CD1c-positive myeloid dendritic cell (primary cell): ENCODE measurements at regions not wholly inside any gene's neighbourhood (a gene's known extent, or its start where the extent isn't known, plus 50 kb on each side); places are given as distances from the start of the nearest gene placed in this dataset.
"Not testable (repeated sequence)": the region's sequence is repeated elsewhere in the genome, so short reads cannot be mapped to it uniquely, and the experiment has no call there.

Source experiments
- DNase-seq: peaks from one replicate; pipeline ENCODE4 v3.0.0-alpha.2; 2016; ENCODE audit errors: extremely low spot score

DNA sequence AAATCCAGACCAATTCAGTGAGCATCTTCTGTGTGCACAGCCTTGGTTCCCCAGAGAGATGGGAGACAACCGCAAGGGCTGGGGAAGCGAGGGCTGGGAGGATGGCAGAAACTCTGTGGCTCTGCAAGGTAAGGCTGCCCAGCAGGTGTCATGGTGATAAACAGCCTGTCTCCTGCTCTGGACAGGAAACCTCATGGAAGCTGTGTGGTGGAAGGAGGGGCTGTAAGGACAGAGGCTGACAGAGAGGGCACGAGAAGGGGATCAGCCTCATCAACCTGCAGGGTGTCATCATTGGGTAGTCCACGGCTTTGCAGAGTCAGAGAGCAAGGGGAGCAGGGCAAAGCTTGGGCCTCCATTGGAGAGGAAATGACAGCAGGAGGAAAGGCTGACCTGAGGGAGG, 138.4 kb upstream of the CADM1 start:
- no peak for DNase-seq

DNA sequence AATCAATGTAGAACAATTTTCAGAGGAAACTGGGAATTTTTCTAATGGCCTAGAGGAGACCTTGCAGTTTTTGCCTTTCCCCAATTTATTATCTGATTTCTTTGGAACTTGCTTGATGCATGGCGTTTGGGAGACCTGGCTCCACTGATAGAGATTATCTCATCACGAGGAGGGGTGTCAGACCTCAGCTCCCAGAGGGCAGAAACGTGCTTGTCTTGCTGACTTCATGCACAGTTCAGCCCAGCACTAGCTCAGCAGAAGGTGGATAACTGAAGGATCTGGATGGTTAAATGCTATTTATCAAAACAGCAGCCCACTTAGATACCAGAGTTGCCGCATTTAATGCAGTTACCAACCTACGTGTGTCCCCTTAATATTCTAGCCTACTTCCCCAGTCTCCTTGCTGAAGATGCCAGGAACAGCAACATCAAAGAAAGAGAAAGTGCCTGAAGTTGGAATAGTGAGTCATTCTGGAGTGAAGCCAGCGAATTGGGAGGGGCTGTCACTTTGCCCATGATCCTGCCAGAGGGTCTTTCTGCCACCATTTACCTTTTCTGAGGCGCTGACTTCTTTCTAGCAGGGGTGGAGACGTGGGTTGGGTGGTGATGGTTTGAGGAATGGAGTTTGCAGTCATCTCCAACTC, 133.5 kb upstream of the CADM1 start:
- DNase-seq: no peak

DNA sequence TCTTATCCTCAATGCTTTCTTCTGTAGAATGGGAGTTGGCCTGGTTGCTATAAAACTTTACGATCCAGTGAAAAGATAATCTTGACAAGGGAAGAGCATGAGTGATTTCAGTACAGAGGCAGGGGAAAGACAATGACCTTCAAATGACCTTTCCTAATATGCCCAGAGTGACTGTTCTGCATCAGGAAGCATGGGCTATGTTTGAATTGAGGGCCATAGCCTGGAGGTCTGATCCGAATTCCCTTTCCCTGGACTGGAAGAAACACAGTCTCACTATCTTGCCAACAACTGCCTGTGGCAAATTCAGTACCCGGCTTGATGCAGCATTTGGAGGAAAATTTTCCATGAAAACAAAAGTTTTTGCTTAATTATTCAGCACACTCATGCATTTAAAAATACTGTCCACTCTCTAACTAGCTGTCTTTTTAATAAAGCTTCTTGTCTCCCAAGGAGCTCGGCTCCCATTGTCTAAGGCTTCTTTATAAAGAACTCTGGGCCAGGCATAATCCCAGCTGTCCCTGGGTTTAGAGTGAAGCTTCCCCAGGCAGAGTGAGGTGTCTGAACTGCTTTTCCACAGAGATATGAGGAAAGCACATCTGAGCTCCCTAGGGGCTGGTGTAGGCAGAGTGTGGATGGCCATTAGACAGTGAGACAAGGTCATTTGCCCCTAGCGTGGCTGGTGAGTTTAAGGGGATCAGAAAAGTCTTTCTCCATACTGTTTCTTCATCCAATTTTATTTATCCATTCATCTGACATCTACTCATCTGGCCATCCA, 132.7 kb upstream of the CADM1 start:
- no peak for DNase-seq

DNA sequence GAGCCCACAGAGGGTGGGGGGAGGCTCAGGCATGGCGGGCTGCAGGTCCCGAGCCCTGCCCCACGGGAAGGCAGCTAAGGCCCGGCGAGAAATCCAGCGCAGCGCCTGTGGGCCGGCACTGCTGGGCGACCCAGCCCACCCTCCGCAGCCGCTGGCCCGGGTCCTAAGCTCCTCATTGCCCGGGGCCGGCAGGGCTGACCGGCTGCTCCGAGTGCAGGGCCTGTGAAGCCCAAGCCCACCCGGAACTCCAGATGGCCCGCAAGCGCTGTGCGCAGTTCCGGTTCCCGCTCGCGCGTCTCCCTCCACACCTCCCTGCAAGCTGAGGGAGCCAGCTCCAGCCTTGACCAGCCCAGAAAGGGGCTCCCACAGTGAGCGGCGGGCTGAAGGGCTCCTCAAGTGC, 129.8 kb upstream of the CADM1 start:
- DNase-seq: not testable (repeated sequence)

DNA sequence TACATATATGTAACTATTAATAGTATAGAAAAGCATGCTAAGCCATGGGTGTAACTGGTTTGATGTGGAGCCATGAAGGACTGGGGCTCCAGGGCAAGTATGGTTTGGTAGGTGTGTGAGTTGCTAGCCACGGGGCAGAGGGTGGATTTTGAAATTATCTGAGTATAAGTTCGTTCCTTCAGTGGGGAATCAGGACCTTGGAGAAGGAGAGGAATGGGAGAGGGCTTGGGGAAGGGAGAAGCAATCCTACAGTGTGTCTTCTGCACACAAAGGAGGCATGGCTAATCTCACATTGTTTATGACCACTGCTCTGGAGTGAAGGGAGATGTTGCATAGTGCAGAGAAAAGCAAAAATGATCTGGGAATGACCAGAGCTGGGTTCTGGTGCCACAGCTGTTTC, 127.8 kb upstream of the CADM1 start:
- no peak for DNase-seq

DNA sequence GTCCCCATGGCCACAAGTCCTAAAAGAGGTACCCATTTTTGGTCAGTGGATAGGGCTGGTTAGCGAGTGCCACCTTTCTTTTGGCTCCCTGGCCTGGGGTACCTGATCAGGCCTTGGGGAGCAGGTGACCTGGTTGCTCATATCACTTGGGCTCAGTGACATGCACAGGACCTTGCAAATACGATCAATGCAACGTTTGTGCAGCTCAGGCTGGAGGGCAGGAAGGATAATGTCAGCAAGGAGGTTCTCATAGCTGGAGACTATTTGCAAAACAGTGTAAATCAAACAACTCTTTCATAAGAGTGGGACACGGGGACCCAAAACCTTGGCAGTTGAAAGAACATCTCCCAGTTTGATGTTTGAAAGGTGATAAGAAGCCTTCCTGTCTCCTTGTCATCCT, 127.4 kb upstream of the CADM1 start:
- no peak for DNase-seq

DNA sequence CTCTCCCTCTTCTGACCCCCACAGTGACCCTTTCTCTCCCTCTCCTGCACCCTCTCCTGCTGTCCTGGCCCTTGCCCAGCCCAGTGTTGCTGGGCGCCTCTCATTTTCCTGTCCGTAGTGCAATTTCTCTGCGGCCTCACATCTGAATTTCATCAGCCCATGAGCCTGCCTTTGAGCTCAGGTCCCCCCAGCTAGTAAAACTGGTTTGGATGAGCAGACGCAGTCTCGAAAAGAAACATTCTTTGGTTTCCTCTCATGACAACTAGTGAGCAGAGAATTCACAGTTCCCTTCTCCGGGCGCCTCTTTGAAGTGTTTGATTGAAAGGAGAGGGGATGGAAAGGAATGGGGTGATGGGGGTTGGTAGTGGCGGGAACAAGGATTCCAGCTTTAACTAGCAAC, 126.0 kb upstream of the CADM1 start:
- DNase-seq: no peak

DNA sequence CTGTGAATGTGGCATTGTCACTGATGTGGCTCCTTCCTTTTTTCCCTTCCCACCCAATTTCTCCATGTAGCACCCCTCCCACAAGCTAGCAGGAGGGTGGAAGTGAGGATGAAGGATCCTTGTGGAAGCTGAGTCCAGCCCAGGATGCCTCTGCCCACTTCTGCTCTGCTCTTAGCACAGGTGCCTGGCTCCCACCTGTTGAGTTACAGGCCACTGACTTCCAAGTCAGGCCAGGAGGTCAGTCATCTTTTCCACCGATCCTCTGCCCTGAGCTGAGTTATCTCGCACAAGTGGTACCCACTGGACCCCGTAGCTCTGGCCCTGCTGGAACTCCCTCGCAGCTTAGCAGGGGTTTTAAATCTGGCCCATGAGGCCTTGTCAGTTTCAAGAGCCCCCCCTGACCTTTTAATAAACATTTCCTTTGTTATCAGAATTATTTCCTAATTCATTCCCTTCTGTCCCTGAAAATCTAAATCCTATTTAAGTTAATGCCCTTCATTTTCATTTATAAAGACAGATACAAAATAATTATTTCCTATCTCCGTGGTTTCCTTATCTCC, 125.3 kb upstream of the CADM1 start:
- no peak for DNase-seq

DNA sequence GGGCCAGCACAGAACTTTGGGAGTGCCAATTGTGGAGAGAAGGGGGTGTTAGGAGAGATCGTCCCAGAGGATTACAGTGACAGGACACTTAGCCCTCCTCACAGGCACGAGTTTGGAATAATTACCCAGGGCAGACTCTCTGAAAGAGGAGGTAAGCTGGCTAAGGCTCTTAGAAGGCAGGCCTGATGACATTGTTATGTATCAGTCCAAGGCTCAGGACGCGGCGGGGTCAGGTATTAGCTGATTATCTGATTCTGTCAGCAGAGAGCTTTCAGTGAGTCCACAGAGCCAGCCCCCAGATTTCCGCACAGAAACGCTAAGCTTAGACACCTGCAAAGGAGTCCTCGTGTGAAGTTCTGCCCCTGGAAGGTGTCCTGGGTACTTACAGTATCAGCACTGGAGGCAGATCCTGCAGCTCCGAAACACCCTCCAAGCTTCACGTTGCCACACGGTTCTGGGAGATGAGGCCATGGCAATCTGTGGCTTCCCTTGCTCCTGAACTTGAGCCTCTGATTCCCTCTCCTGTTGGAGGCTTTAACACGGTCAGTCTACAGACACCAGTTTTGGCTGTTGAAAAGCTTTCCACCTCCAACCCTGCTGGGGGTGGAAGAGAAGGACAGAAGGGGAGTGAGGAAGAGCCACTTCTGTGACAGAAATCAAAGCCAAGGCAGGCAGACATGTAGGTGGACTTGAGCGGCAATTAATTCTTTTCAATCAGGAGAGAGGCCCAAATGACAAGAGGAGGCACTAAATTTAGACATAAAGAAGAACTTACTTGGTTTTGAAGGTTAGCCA, 123.6 kb upstream of the CADM1 start:
- DNase-seq: no peak

DNA sequence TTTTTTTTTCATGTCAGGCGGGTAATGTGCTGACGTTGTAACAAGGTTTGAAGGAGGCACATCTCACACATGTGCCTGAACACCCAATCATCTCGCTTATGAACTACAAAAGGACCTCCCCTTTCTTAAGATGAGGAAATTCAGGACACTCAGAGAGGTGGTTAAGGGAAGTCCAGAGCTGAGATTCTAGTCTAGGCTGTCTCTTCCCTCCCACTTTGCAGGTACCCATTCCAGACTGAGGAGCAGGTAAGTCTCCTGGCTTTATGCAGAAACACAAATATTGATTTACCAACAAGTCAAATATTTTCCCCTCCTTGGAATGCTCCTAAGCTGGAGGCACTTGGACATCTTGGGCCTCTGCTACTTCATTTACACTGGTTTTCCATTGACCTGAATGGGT, 122.9 kb upstream of the CADM1 start:
- no peak for DNase-seq

DNA sequence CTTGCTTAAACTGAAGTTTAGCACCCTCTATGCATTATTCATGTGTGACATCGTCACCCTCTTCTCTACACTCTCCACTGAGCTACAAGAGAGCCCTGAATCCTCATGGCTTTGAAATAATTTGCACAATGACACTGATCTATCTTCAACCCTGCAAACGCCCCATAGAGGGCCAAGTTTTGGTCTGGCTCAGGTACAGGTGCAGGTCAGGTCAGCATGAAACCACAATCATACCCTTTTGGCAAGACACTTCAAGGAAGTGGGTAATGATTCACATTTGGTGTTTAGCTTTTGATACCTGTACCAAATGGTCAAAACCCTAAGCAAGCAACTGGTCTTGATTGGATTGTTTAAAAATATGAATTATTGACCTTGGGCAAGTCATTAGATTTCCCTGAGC, 122.2 kb upstream of the CADM1 start:
- DNase-seq: no peak

DNA sequence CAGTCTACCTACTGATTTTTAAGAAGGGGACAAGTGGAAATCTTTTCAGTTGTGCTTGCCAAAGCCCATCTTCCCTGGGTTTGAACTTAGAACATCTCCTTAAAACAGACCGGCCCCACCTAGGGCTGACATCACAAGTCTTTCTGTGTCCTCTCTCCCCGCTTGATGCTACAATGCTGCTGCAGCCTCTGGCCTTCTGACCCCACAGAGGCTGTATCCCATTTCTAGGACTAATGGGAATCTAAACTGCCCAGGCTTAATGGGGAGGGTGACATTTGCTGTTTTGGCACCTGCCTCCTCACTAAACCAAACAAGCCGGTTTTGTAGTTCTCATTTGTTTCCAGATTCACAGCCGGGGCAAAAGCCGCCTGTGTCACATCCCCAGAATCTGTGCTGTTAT, 121.3 kb upstream of the CADM1 start:
- DNase-seq: no peak

DNA sequence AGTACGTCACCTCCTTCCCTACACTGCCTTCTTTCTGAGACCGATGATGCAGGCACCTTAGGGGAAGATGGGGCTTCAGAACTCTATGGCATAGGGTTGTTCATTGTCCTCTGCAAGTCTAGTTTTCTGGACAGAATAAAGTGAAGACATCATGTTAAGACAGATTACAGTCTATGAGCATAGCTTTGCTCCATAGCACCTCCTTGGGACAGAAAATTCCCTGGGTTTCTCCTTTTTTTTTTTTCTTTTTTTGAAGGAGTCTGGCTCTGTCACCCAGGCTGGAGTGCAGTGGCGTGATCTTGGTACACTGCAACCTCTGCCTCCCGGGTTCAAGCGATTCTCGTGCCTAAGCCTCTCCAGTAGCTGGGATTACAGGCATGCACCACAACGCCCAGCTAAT, 119.8 kb upstream of the CADM1 start:
- DNase-seq: no peak

DNA sequence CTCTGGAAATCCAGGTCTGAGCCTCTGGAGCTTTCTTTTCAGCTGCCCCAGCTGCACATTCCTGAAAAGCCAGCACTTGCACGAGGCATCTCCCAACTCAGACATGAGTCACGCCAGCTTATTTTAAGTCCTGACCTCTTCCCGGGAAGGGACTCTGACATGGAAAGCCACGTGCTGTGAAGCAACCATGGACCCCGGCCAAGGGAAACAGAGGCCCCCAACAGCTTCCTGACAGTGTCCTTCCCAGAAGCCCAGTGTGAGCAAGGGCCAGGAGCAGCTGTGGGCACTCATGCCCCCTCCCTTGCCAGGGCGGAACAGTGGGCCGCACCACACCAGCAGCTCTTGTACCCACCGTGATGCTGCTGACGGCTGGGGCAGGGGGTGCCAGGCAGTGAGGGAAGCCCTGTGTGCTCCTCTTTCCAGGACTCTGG, 118.8 kb upstream of the CADM1 start:
- DNase-seq: no peak

DNA sequence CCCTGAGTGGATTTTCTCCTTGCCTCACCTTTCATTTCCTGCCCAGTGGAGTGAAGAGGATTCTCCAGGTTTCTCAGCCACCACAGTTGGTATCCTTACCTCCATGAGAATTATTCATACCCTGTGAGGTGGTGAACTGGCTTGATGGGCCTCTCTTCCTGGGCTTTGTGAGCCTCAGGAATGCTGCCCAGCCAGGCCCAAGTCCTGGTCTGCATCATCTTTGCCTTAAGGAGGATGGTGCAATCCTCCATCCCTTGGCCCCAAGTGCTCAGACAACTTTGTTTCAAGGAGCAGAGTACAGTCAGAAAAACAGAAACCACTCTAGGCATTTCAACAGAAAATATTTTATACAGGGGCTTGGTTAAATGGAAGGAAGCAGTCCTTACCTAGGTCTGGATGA, 114.2 kb upstream of the CADM1 start:
- DNase-seq: no peak

DNA sequence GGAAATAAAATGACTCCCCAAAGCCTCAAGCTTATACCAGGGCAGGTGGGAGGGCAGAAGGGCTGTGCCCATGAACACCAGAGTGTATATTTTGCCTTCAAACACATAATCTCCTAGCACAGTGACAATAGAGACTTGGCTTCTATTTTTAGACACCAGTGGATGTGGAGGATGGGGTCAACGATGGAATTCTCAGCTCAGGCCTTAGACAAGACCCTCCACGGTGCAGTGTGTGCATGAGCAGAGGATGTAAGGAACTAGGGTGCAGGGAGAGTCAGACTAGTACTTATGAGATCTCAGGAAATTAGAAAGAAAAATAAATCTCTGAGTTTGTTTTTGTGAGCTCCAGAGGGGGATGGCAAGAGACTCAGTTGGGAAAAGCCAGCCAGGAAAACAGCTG, 113.6 kb upstream of the CADM1 start:
- DNase-seq: no peak

DNA sequence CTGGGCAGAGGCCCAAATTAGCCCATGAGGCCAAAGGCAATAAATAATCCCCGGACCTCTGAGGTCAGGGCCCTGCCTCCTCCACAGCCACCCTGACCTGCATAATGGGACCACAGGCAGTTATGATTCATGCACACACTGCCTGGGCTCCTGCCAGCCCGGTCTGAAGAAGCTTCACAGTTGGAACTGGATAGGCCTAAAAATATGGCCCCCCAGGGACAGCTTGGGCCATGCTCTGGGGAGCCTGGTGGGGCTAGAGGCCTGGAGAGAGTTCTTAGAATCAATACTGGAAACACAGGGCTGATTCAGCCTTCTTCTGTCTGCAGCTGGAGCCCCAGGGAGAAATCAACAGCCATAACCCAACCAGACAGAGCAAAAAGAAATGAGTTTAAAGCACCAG, 112.8 kb upstream of the CADM1 start:
- DNase-seq: no peak

DNA sequence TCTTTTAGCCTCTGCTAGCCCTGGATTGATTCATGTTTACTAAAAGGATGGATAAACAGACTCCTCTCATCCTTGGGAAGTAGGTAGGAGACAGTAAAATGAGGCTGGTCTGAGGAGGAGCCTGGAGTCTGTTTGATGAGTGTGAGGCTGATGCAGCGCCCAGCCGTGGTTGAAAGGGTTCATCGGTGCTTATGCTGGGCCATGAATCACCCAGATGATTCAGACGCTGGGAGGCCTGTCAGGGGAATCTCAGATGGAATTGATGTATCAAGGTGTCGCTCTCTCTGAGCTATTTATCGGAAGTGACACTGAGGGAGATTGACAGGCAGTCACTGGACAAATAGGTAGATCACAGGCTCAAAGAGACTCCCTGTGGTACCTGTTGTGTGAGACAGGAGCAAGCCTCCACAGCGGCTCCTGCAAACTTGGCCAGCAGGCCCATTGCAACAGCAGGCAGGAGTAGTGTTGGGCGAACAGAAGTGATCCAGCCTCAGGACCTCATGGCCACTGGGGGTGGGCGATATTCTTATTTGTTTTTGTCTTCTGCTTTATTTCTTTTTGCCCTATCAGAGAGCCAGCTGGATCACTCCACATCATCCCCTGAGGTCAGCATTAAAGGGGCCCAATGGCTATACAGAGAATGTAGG, 109.9 kb upstream of the CADM1 start:
- no peak for DNase-seq

DNA sequence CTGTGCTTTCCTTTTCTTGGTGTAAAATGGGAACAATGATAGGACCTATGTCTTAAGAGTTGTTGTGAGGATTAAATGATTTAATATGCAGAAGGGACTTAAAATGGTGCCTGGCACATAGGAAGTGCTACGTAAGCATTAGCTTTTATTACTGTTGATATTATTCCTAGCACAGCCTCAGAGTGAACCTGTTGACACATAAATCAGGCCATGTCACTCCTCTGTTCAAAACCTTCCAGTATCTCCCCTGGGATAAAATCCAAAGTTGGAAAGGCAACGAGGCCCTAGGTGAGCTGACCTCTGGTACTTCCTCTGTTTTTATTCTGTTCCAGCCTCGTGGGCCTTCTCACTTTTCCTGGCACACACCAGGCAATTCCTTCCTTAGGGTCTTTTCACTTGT, 108.8 kb upstream of the CADM1 start:
- no peak for DNase-seq

DNA sequence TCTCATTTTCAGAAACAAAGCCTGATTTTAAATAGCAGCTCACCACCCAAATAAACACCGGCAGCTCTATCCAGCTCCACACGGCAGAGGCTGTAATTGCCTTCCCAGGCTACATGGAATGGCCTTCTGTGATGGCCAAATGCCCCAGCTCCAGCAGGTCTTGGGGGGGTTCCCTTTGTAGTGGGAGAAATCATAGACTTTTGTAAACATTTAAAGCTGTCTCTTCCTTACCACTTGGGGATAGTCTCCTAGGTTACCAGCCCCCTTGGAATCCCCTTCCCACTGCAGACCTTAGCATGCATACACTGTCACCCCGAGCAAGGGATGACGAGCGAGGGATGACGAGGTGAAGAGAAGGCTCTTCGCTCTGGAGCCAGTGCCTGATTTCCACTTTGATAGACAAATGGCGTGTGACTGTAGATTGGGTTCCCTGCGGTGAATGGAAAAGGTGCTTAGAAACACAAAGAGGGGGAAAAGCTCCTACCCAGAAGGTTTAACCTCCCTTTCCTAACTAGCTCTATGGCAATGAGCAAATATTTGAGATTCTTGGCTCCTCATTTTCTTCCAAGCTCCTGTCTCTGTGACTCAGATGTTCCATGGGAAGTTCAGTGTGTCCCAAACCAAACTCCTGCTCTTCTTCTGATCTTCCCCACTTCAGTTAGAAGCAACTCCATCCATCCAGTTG, 108.0 kb upstream of the CADM1 start:
- DNase-seq: no peak

DNA sequence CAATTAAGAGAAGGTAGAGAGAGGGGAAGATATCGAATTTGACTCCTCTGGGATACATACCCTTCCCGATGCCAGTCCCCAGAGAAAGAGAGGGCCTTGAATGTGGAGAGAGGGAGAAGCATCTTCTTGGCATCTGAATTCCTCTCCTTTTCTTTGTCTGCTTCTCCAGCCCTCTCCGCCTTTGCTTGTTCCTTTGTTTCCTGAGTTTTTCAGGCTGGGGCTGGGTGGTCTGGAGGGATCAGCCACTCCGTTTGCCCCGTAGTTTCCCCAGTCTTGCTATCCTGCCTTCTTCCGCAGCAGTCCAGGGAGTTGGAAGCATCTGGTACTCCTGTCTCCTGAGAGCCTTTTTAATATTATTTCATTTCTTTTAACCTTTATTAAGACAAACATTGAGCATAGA, 107.1 kb upstream of the CADM1 start:
- DNase-seq: no peak

DNA sequence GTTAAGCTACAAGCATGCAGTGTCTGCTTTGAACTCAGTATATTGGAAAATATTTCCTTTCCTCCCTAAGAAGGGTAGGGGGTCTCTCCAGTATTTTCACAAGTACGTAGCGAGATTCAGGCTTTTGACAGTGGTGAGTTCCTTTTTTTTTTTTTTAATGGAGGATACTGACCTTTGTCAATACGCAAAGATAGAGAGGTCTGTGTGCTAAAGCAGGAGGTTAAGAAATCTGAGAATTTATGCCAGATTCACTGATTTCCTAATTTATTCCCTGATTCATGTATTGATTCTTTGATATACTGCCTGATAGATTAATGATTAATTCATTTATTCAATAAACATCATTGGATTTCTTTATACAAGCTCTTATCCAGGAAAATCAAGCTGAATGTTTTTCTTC, 106.7 kb upstream of the CADM1 start:
- DNase-seq: no peak
